Retinal pigment epithelial cell (primary cell): ENCODE measurements at regions not wholly inside any gene's neighbourhood (a gene's known extent, or its start where the extent isn't known, plus 50 kb on each side); places are given as distances from the start of the nearest gene placed in this dataset.

Experiments
- DNase-seq: peaks from one replicate; pipeline ENCODE4 v3.0.0-alpha.2; 2010; ENCODE audit warnings: low read depth
- H3K4me3 ChIP-seq: 2 replicates; pipeline ENCODE4 v1.5.1; 2011; ENCODE audit warnings: mild to moderate bottlenecking, low read length, control low read depth, moderate library complexity
- TF ChIP-seq, protein P1 (sequence below): conservative IDR thresholded peaks from 2 replicates; pipeline ENCODE4 v1.5.1; 2011; ENCODE audit warnings: low read depth, low read length, control low read depth, inconsistent platforms

DNA sequence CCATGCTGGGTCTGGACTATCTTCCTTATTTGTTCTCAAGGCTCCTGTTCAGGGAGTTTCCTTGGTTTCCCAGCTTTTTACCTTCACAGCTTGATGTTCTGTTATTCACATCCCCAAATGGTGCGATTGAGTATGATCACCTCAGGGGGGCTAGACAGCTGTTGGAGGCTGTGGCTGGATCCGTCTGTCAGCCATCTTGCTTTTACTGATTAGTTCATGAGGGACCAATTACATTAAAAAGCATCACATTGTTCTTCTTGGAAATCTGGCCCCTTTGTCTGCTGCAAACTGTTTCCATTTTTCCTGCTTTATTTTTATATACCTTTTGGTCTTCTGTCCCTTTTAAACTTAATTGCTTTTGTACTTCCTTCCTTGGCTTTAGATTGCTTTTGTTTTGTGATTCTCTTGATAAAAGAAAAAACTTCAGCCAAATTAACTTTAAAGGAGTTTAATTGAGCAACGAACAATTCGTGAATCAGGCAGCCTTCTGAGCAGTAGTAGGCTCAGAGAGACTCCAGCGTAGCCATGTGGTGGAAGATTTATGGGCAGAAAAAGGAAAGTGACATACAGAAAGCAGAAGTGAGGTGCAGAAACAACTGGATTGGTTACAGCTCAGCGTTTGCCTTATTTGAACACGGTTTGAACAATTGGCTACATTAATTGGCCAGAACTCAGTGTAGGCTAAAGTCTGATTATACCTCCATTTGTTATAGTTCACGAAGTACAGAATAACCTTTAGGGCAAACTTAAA lies 208.7 kb downstream of the AEBP2 start:
- DNase-seq: no peak
- TF ChIP-seq, protein P1, sequence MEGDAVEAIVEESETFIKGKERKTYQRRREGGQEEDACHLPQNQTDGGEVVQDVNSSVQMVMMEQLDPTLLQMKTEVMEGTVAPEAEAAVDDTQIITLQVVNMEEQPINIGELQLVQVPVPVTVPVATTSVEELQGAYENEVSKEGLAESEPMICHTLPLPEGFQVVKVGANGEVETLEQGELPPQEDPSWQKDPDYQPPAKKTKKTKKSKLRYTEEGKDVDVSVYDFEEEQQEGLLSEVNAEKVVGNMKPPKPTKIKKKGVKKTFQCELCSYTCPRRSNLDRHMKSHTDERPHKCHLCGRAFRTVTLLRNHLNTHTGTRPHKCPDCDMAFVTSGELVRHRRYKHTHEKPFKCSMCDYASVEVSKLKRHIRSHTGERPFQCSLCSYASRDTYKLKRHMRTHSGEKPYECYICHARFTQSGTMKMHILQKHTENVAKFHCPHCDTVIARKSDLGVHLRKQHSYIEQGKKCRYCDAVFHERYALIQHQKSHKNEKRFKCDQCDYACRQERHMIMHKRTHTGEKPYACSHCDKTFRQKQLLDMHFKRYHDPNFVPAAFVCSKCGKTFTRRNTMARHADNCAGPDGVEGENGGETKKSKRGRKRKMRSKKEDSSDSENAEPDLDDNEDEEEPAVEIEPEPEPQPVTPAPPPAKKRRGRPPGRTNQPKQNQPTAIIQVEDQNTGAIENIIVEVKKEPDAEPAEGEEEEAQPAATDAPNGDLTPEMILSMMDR: no peak
- no peak overlapping the region for H3K4me3 ChIP-seq

- no peak overlapping the region for H3K4me3 ChIP-seq
- TF ChIP-seq, protein P1: no peak
- DNase-seq: no peak
Observed at GRCh38 chr12:19648591-19648990, 209.3 kb downstream of the AEBP2 start.

DNA sequence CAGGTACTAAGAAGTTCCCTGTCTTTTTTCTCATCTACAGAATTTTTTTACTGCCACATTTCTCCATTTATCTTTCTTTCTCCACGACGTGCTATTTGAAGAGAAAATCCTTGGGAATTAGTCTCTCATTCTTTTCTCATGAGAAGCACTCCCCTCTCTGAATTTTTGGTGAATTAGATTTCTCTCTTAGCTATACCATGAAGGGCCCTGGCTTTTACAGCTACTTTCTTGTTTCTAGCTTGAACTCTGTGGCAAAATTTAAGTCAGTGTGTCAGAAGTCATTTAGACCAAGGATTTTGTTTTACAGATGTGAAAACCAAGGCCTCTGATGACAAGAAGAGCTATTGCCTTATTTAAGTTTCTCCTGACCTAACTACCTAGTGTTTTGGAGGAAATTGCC lies 213.1 kb downstream of the AEBP2 start:
- H3K4me3 ChIP-seq: no peak overlapping the region
- TF ChIP-seq, protein P1: no peak
- no peak for DNase-seq

- DNase-seq: no peak
- TF ChIP-seq, protein P1: no peak
- H3K4me3 ChIP-seq: no peak overlapping the region
Observed at GRCh38 chr12:19654650-19655376, 215.5 kb downstream of the AEBP2 start.

GRCh38 chr12:19657118-19657731 lies 217.9 kb downstream of the AEBP2 start:
- TF ChIP-seq, protein P1: no peak
- H3K4me3 ChIP-seq: no peak overlapping the region
- DNase-seq: no peak

DNA sequence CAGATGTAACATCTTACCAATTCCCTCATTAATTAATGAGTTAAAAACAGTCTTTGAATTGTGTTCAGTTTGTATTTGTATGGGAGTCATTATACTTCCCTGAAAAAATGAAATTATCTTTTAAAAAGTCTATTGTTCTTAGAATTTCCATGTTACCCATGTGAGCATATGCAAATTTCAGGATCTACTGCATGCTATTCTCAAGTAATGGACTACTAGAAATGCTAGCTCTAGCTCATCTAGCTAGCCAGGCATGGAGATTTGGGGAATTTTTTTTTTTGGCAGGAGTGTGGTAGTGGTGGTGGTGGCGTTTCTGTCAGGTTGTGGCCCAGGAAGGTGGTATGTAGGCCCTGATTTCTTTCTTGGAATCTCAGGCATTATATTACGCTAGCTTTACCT lies 218.4 kb downstream of the AEBP2 start:
- TF ChIP-seq, protein P1: no peak

More for the DNA sequence above, 218.4 kb downstream of the AEBP2 start:
- H3K4me3 ChIP-seq: no peak overlapping the region
- no peak for DNase-seq
